Vagina (tissue), 2 donors: ENCODE measurements at regions not wholly inside any gene's neighbourhood (a gene's known extent, or its start where the extent isn't known, plus 50 kb on each side); places are given as distances from the start of the nearest gene placed in this dataset.

Source experiments
- DNase-seq, 2 donors: peaks; one replicate each; pipeline ENCODE4 v3.0.0-alpha.2; 2017; ENCODE audit errors: extremely low spot score in 2 of 2
- H3K27ac ChIP-seq: fragments of 200-600 bp; sonication (generic); one replicate; pipeline ENCODE4 v1.5.1; 2019
- H3K27me3 ChIP-seq: fragments of 200-600 bp; sonication (generic); one replicate; pipeline ENCODE4 v1.5.1; 2019
- H3K36me3 ChIP-seq, 2 donors: fragments of 200-600 bp; sonication (generic); one replicate each; pipeline ENCODE4 v1.5.1; 2017 to 2019
- H3K4me1 ChIP-seq: fragments of 200-600 bp; sonication (generic); one replicate; pipeline ENCODE4 v1.5.1; 2019
- H3K4me3 ChIP-seq, 2 donors: fragments of 200-600 bp; sonication (generic); 1 replicate in 1 of 2; 2 replicates in 1 of 2; pipeline ENCODE4 v1.5.1; 2016 to 2019
- H3K9me3 ChIP-seq: fragments of 200-600 bp; sonication (generic); one replicate; pipeline ENCODE4 v1.5.1; 2019
- POLR2A ChIP-seq, 2 donors: fragments of 450-650 bp; IDR thresholded peaks; one replicate each; pipeline ENCODE4 v1.6.1; 2017; ENCODE audit warnings: antibody characterized with exemption in 2 of 2, mild to moderate bottlenecking in 2 of 2, moderate library complexity in 2 of 2
- POLR2AphosphoS5 ChIP-seq, 2 donors: sonication (generic); formaldehyde crosslinking; IDR thresholded peaks; one replicate each; pipeline ENCODE4 v1.9.0; 2017; ENCODE audit warnings: antibody characterized with exemption in 2 of 2, mild to moderate bottlenecking in 2 of 2, low read depth in 1 of 2; ENCODE audit not compliant: insufficient read depth in 1 of 2
- intact Hi-C: fragments of 100-400 bp; cut with DNase I; formaldehyde crosslinking; loops from one replicate; pipeline ENCODE4 v1.15.1; 2023
- TF ChIP-seq, protein P1 (sequence below), 3 experiments: fragments of 450-650 bp in 2 of 3; fragments of 200-600 bp in 1 of 3; sonication (generic) in 1 of 3; IDR thresholded peaks; one replicate each; pipeline ENCODE4 v1.5.1; 2017 to 2019; ENCODE audit warnings: antibody characterized with exemption in 3 of 3, mild to moderate bottlenecking in 2 of 3, moderate library complexity in 2 of 3

DNA sequence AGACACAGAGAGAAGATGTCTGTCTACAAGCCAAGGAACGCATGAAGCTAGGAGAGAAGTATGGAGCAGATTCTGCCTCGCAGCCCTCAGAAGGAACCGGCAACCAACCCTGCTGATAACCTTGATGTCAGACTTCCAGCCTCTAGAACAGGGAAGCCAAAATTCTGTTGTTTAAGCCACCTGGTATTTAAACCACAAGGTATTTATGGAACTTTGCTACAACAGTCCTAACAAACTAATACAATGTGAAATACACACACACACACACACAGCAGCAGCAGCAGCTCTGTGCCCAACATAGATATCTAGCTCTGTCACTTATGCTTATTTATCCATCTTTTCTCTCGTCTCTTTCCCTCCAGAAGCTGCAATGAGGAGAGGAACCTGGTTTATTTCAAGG lies 400.0 kb downstream of the ETS1 start:
- no peak for TF ChIP-seq POLR2AphosphoS5 (IDR thresholded peaks at IDR 0.05; ENCODE audit: insufficient read depth in 1 of 2, low read depth in 1 of 2)
- TF ChIP-seq, protein P1, sequence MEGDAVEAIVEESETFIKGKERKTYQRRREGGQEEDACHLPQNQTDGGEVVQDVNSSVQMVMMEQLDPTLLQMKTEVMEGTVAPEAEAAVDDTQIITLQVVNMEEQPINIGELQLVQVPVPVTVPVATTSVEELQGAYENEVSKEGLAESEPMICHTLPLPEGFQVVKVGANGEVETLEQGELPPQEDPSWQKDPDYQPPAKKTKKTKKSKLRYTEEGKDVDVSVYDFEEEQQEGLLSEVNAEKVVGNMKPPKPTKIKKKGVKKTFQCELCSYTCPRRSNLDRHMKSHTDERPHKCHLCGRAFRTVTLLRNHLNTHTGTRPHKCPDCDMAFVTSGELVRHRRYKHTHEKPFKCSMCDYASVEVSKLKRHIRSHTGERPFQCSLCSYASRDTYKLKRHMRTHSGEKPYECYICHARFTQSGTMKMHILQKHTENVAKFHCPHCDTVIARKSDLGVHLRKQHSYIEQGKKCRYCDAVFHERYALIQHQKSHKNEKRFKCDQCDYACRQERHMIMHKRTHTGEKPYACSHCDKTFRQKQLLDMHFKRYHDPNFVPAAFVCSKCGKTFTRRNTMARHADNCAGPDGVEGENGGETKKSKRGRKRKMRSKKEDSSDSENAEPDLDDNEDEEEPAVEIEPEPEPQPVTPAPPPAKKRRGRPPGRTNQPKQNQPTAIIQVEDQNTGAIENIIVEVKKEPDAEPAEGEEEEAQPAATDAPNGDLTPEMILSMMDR (IDR thresholded peaks at IDR 0.05), result no peak
- no peak for TF ChIP-seq POLR2A (IDR thresholded peaks at IDR 0.05)

DNA sequence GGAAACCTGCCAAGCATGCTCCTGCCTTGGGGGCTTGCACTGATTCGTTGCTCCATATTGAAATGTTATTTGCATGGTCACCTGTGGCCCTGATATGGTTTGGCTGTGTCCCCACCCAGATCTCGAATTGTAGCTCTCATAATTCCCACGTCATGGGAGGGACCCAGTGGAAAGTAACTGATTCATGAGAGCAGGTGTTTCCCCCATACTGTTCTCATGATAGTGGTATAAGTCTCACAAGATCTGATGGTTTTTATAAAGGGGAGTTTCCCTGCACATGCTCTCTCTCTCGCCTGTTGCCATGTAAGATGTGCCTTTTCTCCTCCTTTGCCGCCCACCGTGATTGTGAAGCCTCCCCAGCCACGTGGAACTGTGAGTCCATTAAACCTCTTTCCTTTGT lies 402.4 kb downstream of the ETS1 start:
- no peak for TF ChIP-seq POLR2AphosphoS5 (IDR thresholded peaks at IDR 0.05; ENCODE audit: insufficient read depth in 1 of 2, low read depth in 1 of 2)
- TF ChIP-seq, protein P1 (IDR thresholded peaks at IDR 0.05), result no peak
- TF ChIP-seq POLR2A (IDR thresholded peaks at IDR 0.05), result no peak
- intact Hi-C loops, result no loop called here
- Histone ChIP-seq H3K36me3 (no peaks in the 10 kb centered on the region), H3K9me3 (no peaks in the 10 kb centered on the region), H3K27me3 (no peaks in the 10 kb centered on the region), H3K27ac (no peak overlapping the region), H3K4me1 (no peaks in the 10 kb centered on the region), H3K4me3 (no peak overlapping the region)
- no peak for DNase-seq

More for the DNA sequence above, 400.0 kb downstream of the ETS1 start:
- intact Hi-C loops, result no loop called here
- H3K36me3 ChIP-seq, result no peaks in the 10 kb centered on the region
- H3K27me3 ChIP-seq, result no peaks in the 10 kb centered on the region
- no peaks in the 10 kb centered on the region for H3K4me1 ChIP-seq
- DNase-seq, result no peak
- no peak overlapping the region for H3K4me3 ChIP-seq
- H3K27ac ChIP-seq, result no peak overlapping the region
- no peaks in the 10 kb centered on the region for H3K9me3 ChIP-seq

DNA sequence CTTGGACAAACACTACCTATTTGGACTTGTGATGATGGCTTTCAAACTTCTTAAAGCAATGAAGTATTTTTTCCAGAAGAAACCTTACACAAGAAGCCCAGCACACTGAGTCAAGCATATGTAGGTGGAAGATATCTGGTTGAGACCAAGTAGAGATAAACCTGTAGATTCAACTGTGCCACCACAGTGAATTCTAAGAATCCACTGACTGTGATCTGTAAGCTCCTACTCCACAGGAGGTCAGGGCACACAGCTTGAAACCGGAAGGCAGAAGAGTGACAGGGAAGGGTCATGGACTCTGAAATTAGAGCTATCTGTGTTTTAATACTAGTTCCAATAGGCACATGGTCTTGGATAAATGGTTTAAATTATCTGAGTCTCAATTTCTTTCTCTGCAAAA lies 404.5 kb downstream of the ETS1 start:
- intact Hi-C loops, result no loop called here
- DNase-seq, result no peak
- TF ChIP-seq POLR2AphosphoS5 (IDR thresholded peaks at IDR 0.05; ENCODE audit: insufficient read depth in 1 of 2, low read depth in 1 of 2) (no peak), POLR2A (IDR thresholded peaks at IDR 0.05) (no peak)
- TF ChIP-seq, protein P1 (IDR thresholded peaks at IDR 0.05), result no peak
- Histone ChIP-seq H3K27ac (no peak overlapping the region), H3K27me3 (no peaks in the 10 kb centered on the region), H3K36me3 (no peaks in the 10 kb centered on the region), H3K4me3 (no peak overlapping the region), H3K9me3 (no peaks in the 10 kb centered on the region), H3K4me1 (no peaks in the 10 kb centered on the region)

DNA sequence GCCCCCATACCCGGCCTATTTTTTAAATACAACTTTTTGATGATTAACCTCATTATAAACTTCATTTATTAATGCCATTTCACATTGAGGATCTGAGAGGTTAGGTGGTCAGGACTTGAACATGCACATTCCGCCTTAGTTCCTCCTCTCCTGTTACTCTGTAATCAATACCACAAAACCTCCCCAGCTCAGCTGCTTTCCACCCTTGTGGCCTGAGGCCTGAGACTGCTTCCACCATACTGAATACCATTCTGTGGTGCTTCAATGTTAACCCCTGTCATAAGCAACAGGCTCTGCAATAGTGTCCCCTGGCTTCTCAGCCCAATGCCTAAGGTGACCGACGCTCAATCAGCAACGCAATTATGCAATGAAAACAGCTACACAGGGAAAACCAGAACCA lies 405.4 kb downstream of the ETS1 start:
- Histone ChIP-seq H3K27ac (no peak overlapping the region), H3K9me3 (no peaks in the 10 kb centered on the region), H3K4me3 (no peak overlapping the region), H3K27me3 (no peaks in the 10 kb centered on the region), H3K36me3 (no peaks in the 10 kb centered on the region), H3K4me1 (no peaks in the 10 kb centered on the region)
- TF ChIP-seq POLR2AphosphoS5 (IDR thresholded peaks at IDR 0.05; ENCODE audit: insufficient read depth in 1 of 2, low read depth in 1 of 2) (no peak), POLR2A (IDR thresholded peaks at IDR 0.05) (no peak)
- TF ChIP-seq, protein P1 (IDR thresholded peaks at IDR 0.05), result no peak
- no peak for DNase-seq
- intact Hi-C loops, result no loop called here

DNA sequence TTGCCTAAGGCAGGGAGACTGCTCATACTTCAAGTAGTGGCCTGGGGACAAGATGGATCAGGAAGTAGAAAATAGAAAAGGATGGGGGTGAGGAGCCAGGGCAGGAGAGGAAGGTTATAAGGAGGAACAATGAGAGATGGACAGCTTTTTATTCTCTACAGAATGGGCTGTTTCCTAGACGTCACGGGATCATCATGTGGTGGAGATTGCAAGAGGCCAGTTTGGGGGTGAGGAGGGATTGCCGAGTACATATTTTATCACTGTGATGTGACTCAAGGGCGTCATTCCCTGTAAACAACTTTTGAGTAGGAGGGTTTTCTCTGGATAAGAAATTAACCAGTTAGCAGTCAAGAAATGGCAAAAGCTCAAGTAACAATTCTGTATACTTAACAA lies 406.3 kb downstream of the ETS1 start:
- no peak for DNase-seq
- no peak overlapping the region for H3K27ac ChIP-seq
- no peaks in the 10 kb centered on the region for H3K4me1 ChIP-seq
- H3K27me3 ChIP-seq, result no peaks in the 10 kb centered on the region
- TF ChIP-seq POLR2A (IDR thresholded peaks at IDR 0.05), result no peak
- no peak for TF ChIP-seq POLR2AphosphoS5 (IDR thresholded peaks at IDR 0.05; ENCODE audit: insufficient read depth in 1 of 2, low read depth in 1 of 2)
- TF ChIP-seq, protein P1 (IDR thresholded peaks at IDR 0.05), result no peak
- intact Hi-C loops, result no loop called here
- no peaks in the 10 kb centered on the region for H3K9me3 ChIP-seq
- no peaks in the 10 kb centered on the region for H3K36me3 ChIP-seq
- H3K4me3 ChIP-seq, result no peak overlapping the region
